AG09309 (cell line): ENCODE measurements at regions not wholly inside any gene's neighbourhood (a gene's known extent, or its start where the extent isn't known, plus 50 kb on each side); places are given as distances from the start of the nearest gene placed in this dataset.
A peak's percentile ranks its signal among the peaks of the same experiment; 100 is the strongest.

Experiments
- DNase-seq: peaks from one replicate; pipeline ENCODE4 v3.0.0-alpha.2; 2010; ENCODE audit warnings: low read depth
- H3K4me3 ChIP-seq: 2 replicates; pipeline ENCODE4 v1.5.1; 2011; ENCODE audit warnings: mild to moderate bottlenecking, low read depth, low read length, moderate library complexity; ENCODE audit not compliant: control insufficient read depth
- CTCF ChIP-seq: IDR thresholded peaks from 2 replicates; pipeline ENCODE4 v1.5.1; 2011; ENCODE audit warnings: mild to moderate bottlenecking, low read depth, low read length, inconsistent platforms; ENCODE audit not compliant: insufficient read depth, control insufficient read depth; ENCODE audit errors: missing control alignments

GRCh38 chr13:39877134-39877533, 221.7 kb downstream of the COG6 start:
- DNase-seq, result no peak
- TF ChIP-seq CTCF, result no peak
- H3K4me3 ChIP-seq, result no peak overlapping the region

- TF ChIP-seq CTCF, result no peak
- DNase-seq, result no peak
- H3K4me3 ChIP-seq, result no peak overlapping the region
Measured at GRCh38 chr13:39879286-39880035, 224.0 kb downstream of the COG6 start.

- TF ChIP-seq CTCF, result no peak
- DNase-seq, result no peak
- H3K4me3 ChIP-seq, result no peak overlapping the region
Measured at GRCh38 chr13:39881383-39881782, 225.9 kb downstream of the COG6 start.

- H3K4me3 ChIP-seq, result no peak overlapping the region
- TF ChIP-seq CTCF, result no peak
- peak; percentile 29 for DNase-seq
Measured at GRCh38 chr13:39881887-39882286, 226.4 kb downstream of the COG6 start.

GRCh38 chr13:39884166-39884565, 228.7 kb downstream of the COG6 start:
- TF ChIP-seq CTCF, result no peak

GRCh38 chr13:39886336-39886735, 230.9 kb downstream of the COG6 start:
- no peak for TF ChIP-seq CTCF
- no peak for DNase-seq
- H3K4me3 ChIP-seq, result no peak overlapping the region

More at GRCh38 chr13:39884166-39884565, 228.7 kb downstream of the COG6 start:
- no peak for DNase-seq
- H3K4me3 ChIP-seq, result no peak overlapping the region

- H3K4me3 ChIP-seq, result no peak overlapping the region
- no peak for TF ChIP-seq CTCF
- peak; percentile 24 for DNase-seq
Measured at GRCh38 chr13:39887387-39887786, 231.9 kb downstream of the COG6 start.
